OCI-LY7 (cell line): ENCODE measurements at regions not wholly inside any gene's neighbourhood (a gene's known extent, or its start where the extent isn't known, plus 50 kb on each side); places are given as distances from the start of the nearest gene placed in this dataset.

ENCODE experiments used
- BruUV-seq: library from RNA; stranded (reverse); fragments of 400-500 nt; replicated peaks from 2 replicates; lab custom pipeline; 2021; lab: Mats Ljungman, UMichigan
- CTCF ChIA-PET: fragments of 300-600 bp; sonication (Branson Sonifier 250); formaldehyde crosslinking; loops from one replicate; lab custom pipeline; 2022; ENCODE audit warnings: antibody characterized with exemption; ENCODE audit not compliant: unreplicated experiment; lab: Charles Lee
- POLR2A ChIA-PET: fragments of 300-600 bp; sonication (Branson Sonifier 250); formaldehyde crosslinking; loops from one replicate; lab custom pipeline; 2022; ENCODE audit warnings: antibody characterized with exemption; lab: Charles Lee
- DNase-seq: peaks from one replicate; pipeline ENCODE4 v3.0.0-alpha.2; 2015; ENCODE audit warnings: low spot score
- H2AFZ ChIP-seq: fragments of 200-600 bp; sonication (generic), shearing (Covaris generic); 2 replicates; pipeline ENCODE4 v1.6.1; 2014; ENCODE audit warnings: mild to moderate bottlenecking, antibody characterized with exemption, low read length, moderate library complexity
- H3K27ac ChIP-seq: fragments of 200-600 bp; sonication (generic); 2 replicates; pipeline ENCODE4 v1.5.1; 2014; ENCODE audit warnings: mixed run types, low read depth, mild to moderate bottlenecking, moderate library complexity, low read length, inconsistent platforms; ENCODE audit not compliant: poor library complexity, severe bottlenecking
- H3K36me3 ChIP-seq: fragments of 200-600 bp; sonication (generic); 2 replicates; pipeline ENCODE4 v1.6.1; 2014; ENCODE audit warnings: mild to moderate bottlenecking, antibody characterized with exemption, low read length, moderate library complexity, mixed read lengths; ENCODE audit not compliant: insufficient read depth
- H3K4me1 ChIP-seq: fragments of 200-600 bp; sonication (generic); 2 replicates; pipeline ENCODE4 v1.5.1; 2014; ENCODE audit warnings: mild to moderate bottlenecking, low read length; ENCODE audit not compliant: insufficient read depth, poor library complexity, severe bottlenecking
- H3K4me2 ChIP-seq: fragments of 200-600 bp; sonication (generic); 2 replicates; pipeline ENCODE4 v1.6.1; 2014; ENCODE audit warnings: mild to moderate bottlenecking, low read length
- H3K4me3 ChIP-seq: fragments of 200-600 bp; sonication (generic); 2 replicates; pipeline ENCODE4 v1.5.1; 2014; ENCODE audit warnings: mild to moderate bottlenecking, low read depth, low read length; ENCODE audit not compliant: poor library complexity, severe bottlenecking
- H3K79me2 ChIP-seq: fragments of 200-600 bp; sonication (generic); 2 replicates; pipeline ENCODE4 v1.6.1; 2016; ENCODE audit warnings: low read depth, mild to moderate bottlenecking, low read length, moderate library complexity, mixed read lengths; ENCODE audit not compliant: insufficient read depth
- H3K9me2 ChIP-seq: fragments of 200-600 bp; sonication (generic); 2 replicates; pipeline ENCODE4 v1.6.1; 2016; ENCODE audit warnings: mild to moderate bottlenecking, low read length, mixed read lengths; ENCODE audit not compliant: insufficient read depth
- H3K9me3 ChIP-seq: fragments of 200-600 bp; sonication (generic); 2 replicates; pipeline ENCODE4 v1.6.1; 2014; ENCODE audit warnings: mild to moderate bottlenecking, mixed run types, low read length, mixed read lengths
- H4K20me1 ChIP-seq: fragments of 200-600 bp; sonication (generic); 2 replicates; pipeline ENCODE4 v1.6.1; 2014; ENCODE audit warnings: mild to moderate bottlenecking, antibody characterized with exemption, low read length, moderate library complexity, mixed read lengths; ENCODE audit not compliant: insufficient read depth
- CTCF ChIP-seq: fragments of 200-600 bp; sonication (generic); conservative IDR thresholded peaks from 2 replicates; pipeline ENCODE4 v1.5.1; 2014; ENCODE audit warnings: mild to moderate bottlenecking, antibody characterized with exemption, low read length, moderate library complexity, mixed read lengths
- EZH2phosphoT487 ChIP-seq: fragments of 200-600 bp; sonication (generic); IDR thresholded peaks from 2 replicates; pipeline ENCODE4 v1.6.1; 2018; ENCODE audit warnings: low read depth, borderline replicate concordance, mild to moderate bottlenecking, mixed run types, antibody characterized with exemption, low read length, moderate library complexity, mixed read lengths
- intact Hi-C: fragments of 100-400 bp; cut with micrococcal nuclease; formaldehyde crosslinking; loops from one replicate; pipeline ENCODE4 v1.10.0; 2022; ENCODE audit not compliant: unreplicated experiment

GRCh38 chr20:40913224-40914185 lies 115.1 kb upstream of the TOP1 start:
- Histone ChIP-seq H3K4me3 (no peak overlapping the region), H4K20me1 (no peaks in the 10 kb centered on the region), H3K27ac (no peak overlapping the region), H3K36me3 (no peaks in the 10 kb centered on the region), H3K4me1 (peaks cover 7% of the 10 kb centered on the region), H2AFZ (no peak overlapping the region), H3K4me2 (no peak overlapping the region), H3K79me2 (no peaks in the 10 kb centered on the region), H3K9me3 (no peaks in the 10 kb centered on the region), H3K9me2 (no peaks in the 10 kb centered on the region)
- ChIA-PET POLR2A (no interaction called here), CTCF (no interaction called here)
- TF ChIP-seq CTCF (no peak), EZH2phosphoT487 (no peak)
- no peak for DNase-seq
- BruUV-seq = no TSS peak
- intact Hi-C loops = no loop called here

GRCh38 chr20:40915756-40916155 lies 112.9 kb upstream of the TOP1 start:
- no peak overlapping the region for H3K4me2 ChIP-seq
- intact Hi-C loops = no loop called here
- ChIA-PET POLR2A (interaction anchor here (0.7 kb wide), 1 partner anchor 38 kb away, joined by 3 read pairs; no protein-coding TSS in a partner anchor), CTCF (no interaction called here)
- TF ChIP-seq EZH2phosphoT487 (no peak), CTCF (no peak)
- no peaks in the 10 kb centered on the region; the same call in 1 of the 2 replicates for H3K36me3 ChIP-seq
- no peak for DNase-seq
- no peaks in the 10 kb centered on the region for H3K79me2 ChIP-seq
- H3K9me3 ChIP-seq = peaks cover 2% of the 10 kb centered on the region; the same call in 1 of the 2 replicates
- H3K27ac ChIP-seq = no peak overlapping the region
- no peaks in the 10 kb centered on the region for H3K9me2 ChIP-seq
- peaks cover 12% of the 10 kb centered on the region for H3K4me1 ChIP-seq
- no peaks in the 10 kb centered on the region for H4K20me1 ChIP-seq
- H2AFZ ChIP-seq = peak overlapping the region; percentile 35; the same call in 1 of the 2 replicates
- H3K4me3 ChIP-seq = no peak overlapping the region
- no TSS peak for BruUV-seq

GRCh38 chr20:40916276-40916675 lies 112.3 kb upstream of the TOP1 start:
- no peaks in the 10 kb centered on the region for H3K9me2 ChIP-seq
- no peak for TF ChIP-seq CTCF
- TF ChIP-seq EZH2phosphoT487 = no peak
- H3K79me2 ChIP-seq = no peaks in the 10 kb centered on the region
- H3K4me3 ChIP-seq = no peak overlapping the region
- DNase-seq = no peak
- H3K4me2 ChIP-seq = no peak overlapping the region
- H4K20me1 ChIP-seq = no peaks in the 10 kb centered on the region
- POLR2A ChIA-PET = interaction anchor here (0.7 kb wide), 1 partner anchor 38 kb away, joined by 3 read pairs; no protein-coding TSS in a partner anchor
- H3K4me1 ChIP-seq = peaks cover 12% of the 10 kb centered on the region
- intact Hi-C loops = no loop called here
- H3K27ac ChIP-seq = no peak overlapping the region
- no peaks in the 10 kb centered on the region; the same call in 1 of the 2 replicates for H3K36me3 ChIP-seq
- H3K9me3 ChIP-seq = peaks cover 7% of the 10 kb centered on the region; the same call in 1 of the 2 replicates
- peak overlapping the region; percentile 35; the same call in 1 of the 2 replicates for H2AFZ ChIP-seq
- no TSS peak for BruUV-seq
- CTCF ChIA-PET = no interaction called here
